Uterus (tissue), 3 donors: ENCODE measurements at regions not wholly inside any gene's neighbourhood (a gene's known extent, or its start where the extent isn't known, plus 50 kb on each side); places are given as distances from the start of the nearest gene placed in this dataset.

Source experiments
- DNase-seq, 2 donors: peaks; one replicate each; pipeline ENCODE4 v3.0.0-alpha.2; 2019 to 2020
- H3K27ac ChIP-seq, 2 donors: fragments of 200-600 bp; sonication (generic); 1 replicate in 1 of 2; 2 replicates in 1 of 2; pipeline ENCODE4 v1.5.1; 2016 to 2018
- H3K27me3 ChIP-seq, 2 donors: fragments of 200-600 bp; sonication (generic); one replicate each; pipeline ENCODE4 v1.5.1; 2018 to 2019; ENCODE audit warnings: control low read depth in 1 of 2
- H3K36me3 ChIP-seq, 2 donors: fragments of 200-600 bp; sonication (generic); one replicate each; pipeline ENCODE4 v1.5.1; 2019; ENCODE audit warnings: control low read depth in 1 of 2
- H3K4me1 ChIP-seq, 2 donors: fragments of 200-600 bp; sonication (generic); one replicate each; pipeline ENCODE4 v1.5.1; 2018 to 2019; ENCODE audit warnings: control low read depth in 1 of 2
- H3K4me3 ChIP-seq, 2 donors: fragments of 200-600 bp; sonication (generic); 1 replicate in 1 of 2; 2 replicates in 1 of 2; pipeline ENCODE4 v1.5.1; 2018 to 2019; ENCODE audit warnings: mild to moderate bottlenecking in 1 of 2
- H3K9me3 ChIP-seq, 2 donors: fragments of 200-600 bp; sonication (generic); one replicate each; pipeline ENCODE4 v1.5.1; 2019; ENCODE audit warnings: control low read depth in 1 of 2
- POLR2A ChIP-seq, 2 donors: fragments of 450-650 bp; IDR thresholded peaks; one replicate each; pipeline ENCODE4 v1.6.1; 2016; ENCODE audit warnings: antibody characterized with exemption in 2 of 2, mild to moderate bottlenecking in 1 of 2, moderate library complexity in 1 of 2
- intact Hi-C: fragments of 100-400 bp; cut with DNase I; formaldehyde crosslinking; loops from one replicate; pipeline ENCODE4 v1.15.1; 2023; ENCODE audit warnings: low total_unique reads
- TF ChIP-seq, protein P1 (sequence below), 4 experiments: fragments of 200-600 bp in 2 of 4; fragments of 450-650 bp in 2 of 4; sonication (generic) in 2 of 4; IDR thresholded peaks; one replicate each; pipeline ENCODE4 v1.5.1; 2016 to 2019; ENCODE audit warnings: antibody characterized with exemption in 4 of 4, mild to moderate bottlenecking in 2 of 4, moderate library complexity in 1 of 4
- donor health status: DM: yes; HTN: yes; CAD: no.

DNA sequence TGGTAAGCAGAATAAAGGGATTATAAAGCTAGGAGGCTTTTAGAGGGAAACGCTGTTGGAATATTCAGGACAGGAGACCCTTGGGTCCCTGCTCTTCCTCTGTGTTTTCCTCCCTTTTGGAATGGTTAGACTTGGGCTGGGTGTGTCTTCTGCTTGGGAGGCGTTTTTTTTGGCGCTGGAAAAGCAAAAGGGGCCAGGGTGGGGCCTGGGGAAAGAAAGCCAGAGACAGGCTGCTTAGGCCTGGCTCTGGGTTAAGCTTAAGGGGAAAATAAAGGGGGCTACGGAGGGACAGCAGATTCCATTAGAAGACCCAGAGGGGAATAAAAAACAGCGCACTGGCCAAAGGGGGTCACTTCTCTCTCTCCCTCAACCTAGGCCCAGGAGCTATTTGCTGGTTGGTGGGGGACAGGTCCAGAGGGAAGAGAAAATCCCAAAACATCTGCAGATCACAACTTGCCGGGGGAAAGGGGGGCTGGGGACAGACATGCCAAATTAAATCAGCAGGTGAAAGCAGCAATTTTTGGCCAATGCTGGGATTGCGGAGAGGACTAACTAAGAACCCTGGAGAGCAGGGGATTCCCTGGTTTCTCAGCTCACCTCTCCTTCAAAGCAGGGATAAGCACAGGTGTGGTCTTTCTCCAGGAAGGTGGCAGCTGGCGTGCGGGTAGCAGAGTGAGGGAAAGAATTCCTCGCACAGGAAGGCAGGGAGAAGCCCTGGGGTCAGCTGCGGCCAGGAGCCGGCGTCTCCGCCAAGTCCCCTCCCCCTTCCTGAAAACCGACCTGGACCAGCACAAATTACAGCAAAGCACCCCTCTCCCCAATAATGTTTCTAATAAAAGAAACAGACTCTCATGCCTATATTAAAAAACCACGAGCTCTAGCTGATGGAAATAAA, 82.2 kb upstream of the AK4 start:
- H3K4me1 ChIP-seq: no peaks in the 10 kb centered on the region
- H3K9me3 ChIP-seq: no peaks in the 10 kb centered on the region
- peak; percentile 31 to 57 for DNase-seq
- H3K27ac ChIP-seq: peak overlapping the region; percentile 100
- H3K4me3 ChIP-seq: peak overlapping the region; percentile 92 to 95
- H3K36me3 ChIP-seq: no peaks in the 10 kb centered on the region
- intact Hi-C loops: loop anchor here (10.0 kb wide), 1 partner anchor 61 kb away; no protein-coding TSS in a partner anchor
- TF ChIP-seq, protein P1, sequence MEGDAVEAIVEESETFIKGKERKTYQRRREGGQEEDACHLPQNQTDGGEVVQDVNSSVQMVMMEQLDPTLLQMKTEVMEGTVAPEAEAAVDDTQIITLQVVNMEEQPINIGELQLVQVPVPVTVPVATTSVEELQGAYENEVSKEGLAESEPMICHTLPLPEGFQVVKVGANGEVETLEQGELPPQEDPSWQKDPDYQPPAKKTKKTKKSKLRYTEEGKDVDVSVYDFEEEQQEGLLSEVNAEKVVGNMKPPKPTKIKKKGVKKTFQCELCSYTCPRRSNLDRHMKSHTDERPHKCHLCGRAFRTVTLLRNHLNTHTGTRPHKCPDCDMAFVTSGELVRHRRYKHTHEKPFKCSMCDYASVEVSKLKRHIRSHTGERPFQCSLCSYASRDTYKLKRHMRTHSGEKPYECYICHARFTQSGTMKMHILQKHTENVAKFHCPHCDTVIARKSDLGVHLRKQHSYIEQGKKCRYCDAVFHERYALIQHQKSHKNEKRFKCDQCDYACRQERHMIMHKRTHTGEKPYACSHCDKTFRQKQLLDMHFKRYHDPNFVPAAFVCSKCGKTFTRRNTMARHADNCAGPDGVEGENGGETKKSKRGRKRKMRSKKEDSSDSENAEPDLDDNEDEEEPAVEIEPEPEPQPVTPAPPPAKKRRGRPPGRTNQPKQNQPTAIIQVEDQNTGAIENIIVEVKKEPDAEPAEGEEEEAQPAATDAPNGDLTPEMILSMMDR (IDR thresholded peaks at IDR 0.05): no peak
- TF ChIP-seq POLR2A (IDR thresholded peaks at IDR 0.05): no peak
- no peaks in the 10 kb centered on the region for H3K27me3 ChIP-seq

DNA sequence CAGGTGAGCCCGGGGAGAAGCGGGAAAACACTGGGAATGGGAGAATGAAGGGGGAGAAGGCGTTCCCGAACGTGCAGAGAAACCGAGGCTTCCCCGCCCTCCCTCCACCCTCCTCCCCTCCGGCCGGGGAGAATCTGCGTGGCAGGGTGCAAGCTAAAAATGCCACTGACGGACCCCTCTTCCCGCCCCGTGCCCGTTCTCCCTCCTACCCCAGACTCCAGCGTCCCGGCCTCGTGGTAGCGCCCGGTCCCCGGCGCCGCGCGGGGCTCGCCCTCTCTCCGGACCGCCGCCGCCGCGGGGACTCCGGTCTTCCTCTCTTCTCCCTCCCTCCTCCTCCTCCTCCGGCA, 81.6 kb upstream of the AK4 start:
- no peak for TF ChIP-seq POLR2A (IDR thresholded peaks at IDR 0.05)
- TF ChIP-seq, protein P1 (IDR thresholded peaks at IDR 0.05): no peak
- DNase-seq: no peak
- intact Hi-C loops: loop anchor here (10.0 kb wide), 1 partner anchor 62 kb away; no protein-coding TSS in a partner anchor
- Histone ChIP-seq H3K9me3 (no peaks in the 10 kb centered on the region), H3K36me3 (no peaks in the 10 kb centered on the region), H3K27ac (peak overlapping the region; percentile 100), H3K4me3 (peak overlapping the region; percentile 92 to 95), H3K4me1 (no peaks in the 10 kb centered on the region), H3K27me3 (no peaks in the 10 kb centered on the region)

GRCh38 chr1:65066766-65067490, 81.1 kb upstream of the AK4 start:
- H3K9me3 ChIP-seq: no peaks in the 10 kb centered on the region
- peak overlapping the region; percentile 92 to 95 for H3K4me3 ChIP-seq
- intact Hi-C loops: loop anchor here (10.0 kb wide), 1 partner anchor 62 kb away; no protein-coding TSS in a partner anchor
- peak overlapping the region; percentile 100 for H3K27ac ChIP-seq
- peak; percentile 92 to 96 for DNase-seq
- H3K36me3 ChIP-seq: no peaks in the 10 kb centered on the region
- TF ChIP-seq, protein P1 (IDR thresholded peaks at IDR 0.05): peak in 1 of 4 experiments; percentile 2
- TF ChIP-seq POLR2A (IDR thresholded peaks at IDR 0.05): peak; percentile 91 to 93
- H3K4me1 ChIP-seq: no peaks in the 10 kb centered on the region
- no peaks in the 10 kb centered on the region for H3K27me3 ChIP-seq

DNA sequence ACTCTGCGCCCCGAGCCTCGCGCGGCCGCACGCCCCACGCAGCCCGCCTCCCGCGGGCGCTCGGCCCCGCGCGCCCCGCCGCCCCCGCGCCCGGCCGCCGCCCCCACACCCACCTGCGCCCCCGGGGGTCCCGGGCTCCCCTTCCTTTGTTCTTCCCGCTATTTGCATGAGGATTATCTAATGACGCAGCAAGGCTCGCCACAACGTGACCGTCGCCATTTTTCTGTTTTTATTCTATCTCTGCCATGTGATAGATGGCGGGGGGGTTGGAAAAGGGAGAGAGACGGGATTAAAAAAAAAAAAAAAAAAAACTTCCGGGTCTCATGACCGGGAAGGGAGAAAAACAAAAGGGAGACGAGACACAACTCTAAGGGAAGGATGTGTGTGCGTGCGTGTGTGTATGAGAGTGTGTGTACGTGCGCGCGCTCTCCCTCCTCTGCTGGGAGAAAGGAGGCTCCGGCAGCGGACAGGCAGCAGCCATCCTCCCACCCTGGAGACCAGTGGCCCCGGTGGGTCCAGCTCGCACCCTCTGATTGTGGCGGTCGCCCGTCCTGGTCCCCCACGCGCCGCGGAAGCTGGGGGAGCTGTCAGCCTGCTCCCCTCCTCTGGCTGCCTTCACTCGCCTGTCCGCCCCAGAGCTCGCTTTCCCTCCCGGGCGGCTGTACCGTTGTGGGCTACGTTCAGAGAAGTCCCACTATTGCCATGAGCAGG, 80.4 kb upstream of the AK4 start:
- H3K9me3 ChIP-seq: no peaks in the 10 kb centered on the region
- intact Hi-C loops: loop anchor here (10.0 kb wide), 1 partner anchor 63 kb away; no protein-coding TSS in a partner anchor
- H3K36me3 ChIP-seq: no peaks in the 10 kb centered on the region
- H3K27me3 ChIP-seq: no peaks in the 10 kb centered on the region
- peak; percentile 65 to 82 for DNase-seq
- H3K4me1 ChIP-seq: no peaks in the 10 kb centered on the region
- H3K4me3 ChIP-seq: peak overlapping the region; percentile 92 to 95
- H3K27ac ChIP-seq: peak overlapping the region; percentile 100
- TF ChIP-seq POLR2A (IDR thresholded peaks at IDR 0.05): peak; percentile 65 to 81
- TF ChIP-seq, protein P1 (IDR thresholded peaks at IDR 0.05): no peak
